ENCODE measurements at regions not wholly inside any gene's neighbourhood (a gene's known extent, or its start where the extent isn't known, plus 50 kb on each side); places are given as distances from the start of the nearest gene placed in this dataset.

DNA sequence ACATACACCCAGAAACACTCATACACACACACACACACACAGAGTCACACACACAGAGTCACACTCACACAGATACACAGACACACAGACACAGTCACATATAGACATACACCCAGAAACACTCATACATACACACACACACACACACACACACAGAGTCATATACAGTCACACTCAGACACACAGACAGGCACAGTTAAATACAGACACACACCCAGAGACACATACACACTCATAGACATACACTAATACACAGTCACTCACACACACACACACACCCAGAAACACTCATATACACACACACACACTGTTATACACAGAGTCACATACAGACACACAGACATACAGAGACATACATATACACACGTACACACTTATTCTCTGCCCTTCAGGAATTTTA is 250.9 kb downstream of the QKI start:
- TF ChIP-seq, protein P1, sequence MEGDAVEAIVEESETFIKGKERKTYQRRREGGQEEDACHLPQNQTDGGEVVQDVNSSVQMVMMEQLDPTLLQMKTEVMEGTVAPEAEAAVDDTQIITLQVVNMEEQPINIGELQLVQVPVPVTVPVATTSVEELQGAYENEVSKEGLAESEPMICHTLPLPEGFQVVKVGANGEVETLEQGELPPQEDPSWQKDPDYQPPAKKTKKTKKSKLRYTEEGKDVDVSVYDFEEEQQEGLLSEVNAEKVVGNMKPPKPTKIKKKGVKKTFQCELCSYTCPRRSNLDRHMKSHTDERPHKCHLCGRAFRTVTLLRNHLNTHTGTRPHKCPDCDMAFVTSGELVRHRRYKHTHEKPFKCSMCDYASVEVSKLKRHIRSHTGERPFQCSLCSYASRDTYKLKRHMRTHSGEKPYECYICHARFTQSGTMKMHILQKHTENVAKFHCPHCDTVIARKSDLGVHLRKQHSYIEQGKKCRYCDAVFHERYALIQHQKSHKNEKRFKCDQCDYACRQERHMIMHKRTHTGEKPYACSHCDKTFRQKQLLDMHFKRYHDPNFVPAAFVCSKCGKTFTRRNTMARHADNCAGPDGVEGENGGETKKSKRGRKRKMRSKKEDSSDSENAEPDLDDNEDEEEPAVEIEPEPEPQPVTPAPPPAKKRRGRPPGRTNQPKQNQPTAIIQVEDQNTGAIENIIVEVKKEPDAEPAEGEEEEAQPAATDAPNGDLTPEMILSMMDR (IDR thresholded peaks at IDR 0.05; ENCODE audit: low read length): no peak
- TF ChIP-seq EZH2 (optimal IDR thresholded peaks at IDR 0.05; ENCODE audit: low read depth, low read length): no peak

Data from MM.1S (cell line).